ENCODE measurements at regions not wholly inside any gene's neighbourhood (a gene's known extent, or its start where the extent isn't known, plus 50 kb on each side); places are given as distances from the start of the nearest gene placed in this dataset.

DNA sequence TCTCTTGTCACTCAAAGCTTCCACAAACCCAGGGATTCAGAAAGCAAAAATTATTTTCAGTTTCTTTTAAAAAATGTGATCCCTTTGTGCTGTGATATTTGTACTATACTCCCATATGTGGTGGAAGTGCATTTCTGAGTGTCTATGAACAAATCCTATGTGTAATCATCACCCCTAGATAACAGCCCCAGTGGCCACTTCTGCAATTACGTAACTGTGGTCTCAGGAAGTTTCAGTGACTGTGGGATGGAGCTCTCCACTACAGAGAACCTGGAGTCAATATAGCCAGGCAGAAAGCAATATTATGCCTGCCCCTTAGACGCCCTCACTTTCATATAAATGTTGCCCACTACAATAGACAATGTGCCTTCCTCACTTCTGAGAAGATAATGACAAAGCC lies 1101.7 kb upstream of the GHITM start:
- H3K27me3 Mint-ChIP-seq: no peaks in the 10 kb centered on the region
- no peaks in the 10 kb centered on the region for H3K4me1 Mint-ChIP-seq (ENCODE audit: low read depth in 2 of 2)
- no peak overlapping the region for H3K4me3 Mint-ChIP-seq
- peaks cover 16% of the 10 kb centered on the region for H3K9me3 Mint-ChIP-seq
- H3K36me3 Mint-ChIP-seq: no peaks in the 10 kb centered on the region
- H3K27ac Mint-ChIP-seq: no peak overlapping the region
- ATAC-seq: no peak
- DNase-seq (ENCODE audit: low spot score): no peak

GRCh38 chr10:83038631-83039030 lies 1100.7 kb upstream of the GHITM start:
- Mint-ChIP-seq H3K4me3 (no peak overlapping the region), H3K4me1 (ENCODE audit: low read depth in 2 of 2) (no peaks in the 10 kb centered on the region), H3K9me3 (peaks cover 15% of the 10 kb centered on the region), H3K36me3 (no peaks in the 10 kb centered on the region), H3K27me3 (no peaks in the 10 kb centered on the region), H3K27ac (no peak overlapping the region)
- DNase-seq (ENCODE audit: low spot score) (no peak), ATAC-seq (no peak)

DNA sequence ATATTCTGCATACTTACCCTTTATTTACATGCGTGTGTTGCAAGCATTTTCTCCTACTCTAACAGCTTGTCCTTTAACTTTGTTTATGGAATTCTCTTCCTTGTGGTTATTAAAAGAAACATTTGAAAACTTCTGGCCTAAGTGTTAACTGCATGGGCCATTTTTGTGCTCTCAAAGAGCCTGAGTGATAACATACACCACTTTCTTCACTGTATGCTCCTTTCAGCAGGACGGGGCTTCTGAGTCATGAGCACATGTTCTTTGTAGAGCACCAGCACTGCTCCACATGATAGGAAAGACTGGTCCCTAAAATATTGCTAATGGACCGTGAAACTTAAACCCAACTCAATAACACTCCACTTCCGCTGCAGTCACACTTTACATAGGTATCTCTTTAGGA lies 1093.6 kb upstream of the GHITM start:
- H3K27ac Mint-ChIP-seq: no peak overlapping the region
- no peaks in the 10 kb centered on the region for H3K36me3 Mint-ChIP-seq
- H3K4me3 Mint-ChIP-seq: no peak overlapping the region
- no peaks in the 10 kb centered on the region for H3K4me1 Mint-ChIP-seq (ENCODE audit: low read depth in 2 of 2)
- ATAC-seq: no peak
- no peak for DNase-seq (ENCODE audit: low spot score)
- no peaks in the 10 kb centered on the region for H3K27me3 Mint-ChIP-seq
- peaks cover 15% of the 10 kb centered on the region for H3K9me3 Mint-ChIP-seq

- no peaks in the 10 kb centered on the region for H3K4me1 Mint-ChIP-seq (ENCODE audit: low read depth in 2 of 2)
- H3K36me3 Mint-ChIP-seq: no peaks in the 10 kb centered on the region
- DNase-seq (ENCODE audit: low spot score) (no peak), ATAC-seq (no peak)
- no peak overlapping the region for H3K27ac Mint-ChIP-seq
- H3K9me3 Mint-ChIP-seq: peaks cover 23% of the 10 kb centered on the region
- H3K27me3 Mint-ChIP-seq: no peaks in the 10 kb centered on the region
- H3K4me3 Mint-ChIP-seq: no peak overlapping the region
Observed at GRCh38 chr10:83050815-83051214, 1088.5 kb upstream of the GHITM start.

GRCh38 chr10:83062871-83063270 lies 1076.4 kb upstream of the GHITM start:
- H3K4me1 Mint-ChIP-seq (ENCODE audit: low read depth in 2 of 2): no peaks in the 10 kb centered on the region
- no peak overlapping the region for H3K27ac Mint-ChIP-seq
- H3K27me3 Mint-ChIP-seq: no peaks in the 10 kb centered on the region
- no peak for ATAC-seq
- no peak for DNase-seq (ENCODE audit: low spot score)
- H3K9me3 Mint-ChIP-seq: peaks cover 17% of the 10 kb centered on the region
- no peaks in the 10 kb centered on the region for H3K36me3 Mint-ChIP-seq
- H3K4me3 Mint-ChIP-seq: no peak overlapping the region

DNA sequence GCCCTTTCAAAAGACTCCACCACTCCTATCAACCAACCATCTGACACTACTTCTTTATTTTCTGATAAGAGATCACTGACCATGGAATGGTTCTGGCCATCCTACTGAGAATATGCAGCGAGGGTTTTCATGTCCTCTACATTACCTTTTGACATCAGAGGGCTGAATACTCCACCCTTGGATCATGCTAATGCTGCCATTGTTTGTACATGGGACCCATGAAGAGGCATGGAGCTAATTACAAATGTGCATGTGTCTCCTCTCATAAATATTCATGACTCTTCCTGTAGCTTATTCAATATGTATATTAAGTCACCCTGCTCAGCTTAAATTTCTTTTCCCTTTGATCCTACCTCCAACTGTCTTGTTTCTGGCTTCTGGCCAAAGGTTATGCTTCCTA lies 1065.8 kb upstream of the GHITM start:
- DNase-seq (ENCODE audit: low spot score) (no peak), ATAC-seq (no peak)
- H3K4me3 Mint-ChIP-seq: no peak overlapping the region
- no peaks in the 10 kb centered on the region for H3K4me1 Mint-ChIP-seq (ENCODE audit: low read depth in 2 of 2)
- no peaks in the 10 kb centered on the region for H3K36me3 Mint-ChIP-seq
- no peaks in the 10 kb centered on the region for H3K27me3 Mint-ChIP-seq
- H3K27ac Mint-ChIP-seq: no peak overlapping the region
- peaks cover 9% of the 10 kb centered on the region for H3K9me3 Mint-ChIP-seq

DNA sequence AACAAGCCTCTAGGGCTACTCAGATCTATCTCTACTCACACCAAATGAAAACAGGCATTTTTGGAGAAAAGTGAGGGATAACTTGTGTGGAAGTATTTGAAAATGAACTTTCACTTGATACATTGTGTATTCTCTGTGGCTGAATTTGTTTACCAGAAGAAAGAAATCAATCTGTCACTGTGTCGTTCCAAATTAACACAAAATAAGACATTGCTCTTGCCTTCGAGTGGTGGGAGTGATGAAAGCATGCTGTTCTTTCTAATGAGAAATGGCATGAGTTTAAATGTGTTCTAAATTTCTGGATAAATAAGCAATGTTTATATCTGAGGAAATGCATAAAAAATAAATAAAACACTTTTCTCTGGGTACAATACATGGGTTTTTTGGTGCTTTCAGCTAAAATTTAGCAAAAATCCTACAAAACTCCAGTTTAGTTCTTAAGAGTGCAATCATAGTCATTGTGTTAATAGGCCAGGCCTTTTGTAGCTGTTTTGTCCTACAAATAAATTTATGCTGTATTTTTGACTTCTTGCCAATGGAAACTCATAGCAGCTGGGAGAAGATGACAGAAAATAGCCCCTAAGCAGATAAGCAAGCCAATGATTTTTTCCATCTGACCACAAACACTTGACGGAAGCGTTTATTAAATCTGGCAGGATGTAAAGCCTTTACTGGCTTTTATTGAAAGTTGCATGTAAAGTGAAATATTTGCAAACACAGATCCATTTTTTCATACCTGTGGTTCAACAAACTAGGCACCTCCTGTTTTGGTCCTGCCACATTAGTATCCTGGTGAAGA lies 1064.1 kb upstream of the GHITM start:
- Mint-ChIP-seq H3K36me3 (no peaks in the 10 kb centered on the region), H3K4me3 (no peak overlapping the region), H3K27me3 (no peaks in the 10 kb centered on the region), H3K27ac (no peak overlapping the region), H3K4me1 (ENCODE audit: low read depth in 2 of 2) (no peaks in the 10 kb centered on the region), H3K9me3 (peaks cover 13% of the 10 kb centered on the region)
- DNase-seq (ENCODE audit: low spot score): no peak
- no peak for ATAC-seq

GRCh38 chr10:83075815-83076355 lies 1063.4 kb upstream of the GHITM start:
- no peaks in the 10 kb centered on the region for H3K36me3 Mint-ChIP-seq
- H3K27me3 Mint-ChIP-seq: no peaks in the 10 kb centered on the region
- no peak overlapping the region for H3K4me3 Mint-ChIP-seq
- H3K27ac Mint-ChIP-seq: no peak overlapping the region
- H3K4me1 Mint-ChIP-seq (ENCODE audit: low read depth in 2 of 2): no peaks in the 10 kb centered on the region
- DNase-seq (ENCODE audit: low spot score) (no peak), ATAC-seq (no peak)
- H3K9me3 Mint-ChIP-seq: peaks cover 10% of the 10 kb centered on the region

DNA sequence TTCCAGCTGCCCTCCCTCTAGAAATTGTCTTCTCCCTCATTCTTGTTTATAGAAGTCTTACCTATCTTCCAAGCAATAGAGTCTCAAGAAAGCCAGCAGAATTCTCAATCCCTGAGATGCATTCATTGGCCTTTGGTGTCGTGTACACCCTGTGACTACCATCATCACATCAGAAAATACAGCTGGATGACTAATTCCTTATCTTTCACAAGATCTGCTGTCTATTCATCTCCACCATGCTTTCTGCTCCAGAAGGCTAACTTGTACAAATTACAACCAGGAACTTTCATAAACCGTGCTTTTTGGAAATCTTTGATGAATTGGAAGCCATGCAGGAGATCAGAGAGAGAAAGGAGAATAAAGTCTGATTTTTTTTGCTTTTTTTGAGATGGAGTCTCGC lies 1062.9 kb upstream of the GHITM start:
- Mint-ChIP-seq H3K4me3 (no peak overlapping the region), H3K4me1 (ENCODE audit: low read depth in 2 of 2) (no peaks in the 10 kb centered on the region), H3K9me3 (peaks cover 10% of the 10 kb centered on the region), H3K36me3 (no peaks in the 10 kb centered on the region), H3K27ac (no peak overlapping the region), H3K27me3 (no peaks in the 10 kb centered on the region)
- no peak for DNase-seq (ENCODE audit: low spot score)
- ATAC-seq: no peak

- Mint-ChIP-seq H3K27ac (no peak overlapping the region), H3K36me3 (peaks cover 1% of the 10 kb centered on the region), H3K27me3 (no peaks in the 10 kb centered on the region), H3K4me1 (ENCODE audit: low read depth in 2 of 2) (no peaks in the 10 kb centered on the region), H3K4me3 (no peak overlapping the region), H3K9me3 (peaks cover 14% of the 10 kb centered on the region)
- DNase-seq (ENCODE audit: low spot score) (no peak), ATAC-seq (no peak)
Observed at GRCh38 chr10:83078160-83078559, 1061.1 kb upstream of the GHITM start.

GRCh38 chr10:83078645-83079044 lies 1060.7 kb upstream of the GHITM start:
- H3K27me3 Mint-ChIP-seq: no peaks in the 10 kb centered on the region
- DNase-seq (ENCODE audit: low spot score) (no peak), ATAC-seq (no peak)
- H3K4me3 Mint-ChIP-seq: no peak overlapping the region
- H3K36me3 Mint-ChIP-seq: peaks cover 5% of the 10 kb centered on the region
- H3K4me1 Mint-ChIP-seq (ENCODE audit: low read depth in 2 of 2): no peaks in the 10 kb centered on the region
- H3K9me3 Mint-ChIP-seq: peaks cover 17% of the 10 kb centered on the region
- H3K27ac Mint-ChIP-seq: no peak overlapping the region

GRCh38 chr10:83083831-83084230 lies 1055.5 kb upstream of the GHITM start:
- no peak for ATAC-seq
- peaks cover 21% of the 10 kb centered on the region for H3K9me3 Mint-ChIP-seq
- H3K4me3 Mint-ChIP-seq: no peak overlapping the region
- H3K27me3 Mint-ChIP-seq: no peaks in the 10 kb centered on the region
- H3K27ac Mint-ChIP-seq: no peak overlapping the region
- peaks cover 14% of the 10 kb centered on the region for H3K36me3 Mint-ChIP-seq
- DNase-seq (ENCODE audit: low spot score): no peak
- H3K4me1 Mint-ChIP-seq (ENCODE audit: low read depth in 2 of 2): no peaks in the 10 kb centered on the region

DNA sequence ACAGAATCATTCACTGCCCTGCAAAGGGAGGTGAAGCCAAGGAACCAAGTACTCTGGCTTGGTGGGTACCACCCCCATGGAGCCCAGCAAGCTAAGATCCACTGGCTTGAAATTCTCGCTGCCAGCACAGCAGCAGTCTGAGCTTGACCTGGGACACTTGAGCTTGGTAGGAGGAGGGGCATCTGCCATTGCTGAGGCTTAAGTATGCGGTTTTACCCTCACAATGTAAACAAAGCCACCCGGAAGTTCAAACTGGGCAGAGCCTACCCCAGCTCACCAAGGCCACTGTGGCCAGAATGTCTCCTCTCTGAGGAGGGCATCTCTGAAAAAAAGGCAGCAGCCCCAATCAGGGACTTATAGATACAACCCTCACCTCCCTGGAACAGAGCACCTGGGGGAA lies 1050.0 kb upstream of the GHITM start:
- Mint-ChIP-seq H3K36me3 (peaks cover 9% of the 10 kb centered on the region), H3K4me3 (no peak overlapping the region), H3K4me1 (ENCODE audit: low read depth in 2 of 2) (no peaks in the 10 kb centered on the region), H3K27ac (no peak overlapping the region), H3K9me3 (peaks cover 23% of the 10 kb centered on the region), H3K27me3 (no peaks in the 10 kb centered on the region)
- ATAC-seq: no peak
- no peak for DNase-seq (ENCODE audit: low spot score)

DNA sequence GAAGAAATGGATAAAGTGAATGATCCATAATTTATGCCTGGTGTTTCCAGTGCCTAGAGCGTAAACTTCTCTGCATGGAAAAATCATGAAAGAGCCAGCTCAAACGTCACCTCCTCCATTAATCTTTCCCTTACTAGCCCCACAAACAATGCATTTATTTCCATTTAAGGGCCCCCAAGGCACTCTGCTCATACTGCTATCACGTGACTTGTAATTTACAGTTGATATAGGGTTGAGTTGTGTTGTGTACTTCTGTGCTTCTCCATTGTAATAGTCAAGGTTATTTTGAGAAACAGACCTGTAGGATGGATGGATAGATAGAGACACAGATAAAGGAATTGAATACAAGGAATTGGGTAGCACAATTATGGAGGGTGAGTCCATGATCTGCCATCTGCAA lies 1034.7 kb upstream of the GHITM start:
- H3K27me3 Mint-ChIP-seq: no peaks in the 10 kb centered on the region
- H3K4me1 Mint-ChIP-seq (ENCODE audit: low read depth in 2 of 2): no peaks in the 10 kb centered on the region
- H3K36me3 Mint-ChIP-seq: peaks cover 2% of the 10 kb centered on the region
- DNase-seq (ENCODE audit: low spot score) (no peak), ATAC-seq (no peak)
- peaks cover 22% of the 10 kb centered on the region for H3K9me3 Mint-ChIP-seq
- no peak overlapping the region for H3K27ac Mint-ChIP-seq
- no peak overlapping the region for H3K4me3 Mint-ChIP-seq

Data from natural killer cell treated with Interleukin-12 subunit alpha and Interleukin-12 subunit beta and Interleukin-15 and Interleukin-18, amount 100 ng/mL, for 72 hours (primary cell).